Fibroblast of mammary gland (primary cell): ENCODE measurements at regions not wholly inside any gene's neighbourhood (a gene's known extent, or its start where the extent isn't known, plus 50 kb on each side); places are given as distances from the start of the nearest gene placed in this dataset.
A peak's percentile ranks its signal among the peaks of the same experiment; 100 is the strongest.

Experiments used
- DNase-seq: peaks from one replicate; pipeline ENCODE4 v3.0.0-alpha.2; 2010; ENCODE audit warnings: low read depth
- H3K4me3 ChIP-seq: 2 replicates; pipeline ENCODE4 v1.5.1; 2011; ENCODE audit warnings: low read depth, mild to moderate bottlenecking, low read length, moderate library complexity; ENCODE audit not compliant: control insufficient read depth
- CTCF ChIP-seq: conservative IDR thresholded peaks from 2 replicates; pipeline ENCODE4 v1.5.1; 2011; ENCODE audit warnings: low read depth, low read length, inconsistent platforms; ENCODE audit not compliant: control insufficient read depth, insufficient read depth

- no peak overlapping the region for H3K4me3 ChIP-seq
- no peak for TF ChIP-seq CTCF
- peak; percentile 34 for DNase-seq
Measured at GRCh38 chr6:12590901-12591300, 125.7 kb upstream of the PHACTR1 start.

DNA sequence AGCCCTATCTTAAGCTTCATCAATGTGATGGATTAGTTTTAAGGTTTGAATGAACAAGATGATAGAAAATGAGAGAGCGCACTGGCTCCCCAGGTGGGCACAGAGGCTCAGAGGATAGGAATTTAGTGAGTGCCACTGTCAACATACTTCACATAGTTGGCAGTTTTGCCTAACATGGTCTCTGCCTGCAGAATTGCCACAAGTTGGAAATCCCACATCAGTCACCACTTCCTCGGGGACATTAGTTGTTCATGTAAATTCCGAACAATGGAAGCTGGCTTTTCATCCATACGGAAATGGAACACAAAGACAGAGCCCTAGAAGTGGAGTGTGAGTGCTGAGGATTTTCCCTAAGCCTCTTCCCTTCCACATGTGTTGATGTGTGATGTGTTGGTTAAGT, 123.9 kb upstream of the PHACTR1 start:
- TF ChIP-seq CTCF: no peak
- no peak overlapping the region for H3K4me3 ChIP-seq
- no peak for DNase-seq

DNA sequence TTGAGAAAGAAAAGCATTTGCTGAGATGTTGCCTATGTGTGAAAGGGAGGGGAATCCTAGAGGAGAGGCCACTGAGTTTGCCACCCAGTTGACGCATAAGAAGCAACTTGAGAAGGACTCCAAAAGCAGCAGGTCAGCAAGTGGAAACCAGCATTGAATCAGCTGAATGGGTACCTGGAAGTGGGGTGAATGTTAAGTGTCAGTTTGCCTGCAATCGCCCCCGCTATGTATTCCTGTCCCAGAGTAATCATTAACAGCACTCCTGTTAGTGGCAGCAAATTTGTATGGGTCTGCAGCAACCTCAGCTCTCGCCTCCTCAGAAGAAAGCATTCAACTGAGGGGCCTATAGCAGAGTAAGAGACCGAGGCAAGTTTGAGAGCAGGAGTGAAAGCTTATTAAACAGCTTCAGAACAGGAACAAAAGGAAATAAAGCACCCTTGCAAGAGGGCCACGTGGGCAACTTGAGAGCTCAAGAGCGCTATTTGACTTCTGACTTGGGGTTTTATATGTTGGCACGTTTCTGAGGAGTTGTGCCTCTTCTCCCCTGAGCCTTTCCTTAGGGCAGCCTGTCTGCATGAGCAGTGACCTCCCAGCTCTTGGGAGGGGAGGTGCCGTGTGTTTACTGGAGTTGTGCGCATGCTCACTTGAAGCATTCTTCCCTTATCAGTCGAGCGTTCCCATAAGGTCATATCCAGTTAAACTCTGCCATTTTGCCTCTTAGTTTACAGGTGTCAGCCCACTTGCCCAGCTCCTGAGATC, 122.6 kb upstream of the PHACTR1 start:
- TF ChIP-seq CTCF: no peak
- no peak for DNase-seq
- H3K4me3 ChIP-seq: no peak overlapping the region

GRCh38 chr6:12594530-12594893, 122.1 kb upstream of the PHACTR1 start:
- no peak overlapping the region for H3K4me3 ChIP-seq
- DNase-seq: no peak
- TF ChIP-seq CTCF: no peak

DNA sequence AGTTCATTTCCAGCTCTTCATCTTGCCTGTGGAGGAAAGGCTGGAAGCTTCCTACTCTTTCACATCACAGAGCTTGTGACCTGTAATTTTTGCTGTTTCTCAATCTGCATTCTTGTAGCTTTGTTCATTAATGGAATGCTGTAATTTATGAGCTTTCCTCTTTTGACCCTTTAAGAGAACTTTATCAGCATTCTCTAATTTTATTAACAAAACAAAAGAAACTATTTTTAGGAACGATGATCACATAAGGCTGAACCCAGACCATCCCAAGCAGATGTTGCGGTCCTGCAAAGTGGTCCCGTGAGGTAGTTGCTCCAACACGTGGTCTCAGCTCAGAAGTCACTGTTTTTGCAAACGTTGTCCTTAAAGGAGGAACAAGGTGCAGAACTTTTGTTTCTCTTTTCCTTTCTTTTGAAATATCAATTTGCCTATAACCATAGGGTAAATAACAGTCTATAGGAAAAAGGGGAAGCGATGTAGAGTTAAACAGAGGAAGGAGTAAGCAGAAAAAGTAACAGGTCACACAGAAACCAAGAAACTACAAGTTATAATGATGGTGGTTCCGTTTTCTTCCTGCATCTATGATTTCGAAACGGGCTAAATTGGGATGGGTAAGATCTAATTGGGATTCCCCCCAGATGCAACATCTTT, 121.3 kb upstream of the PHACTR1 start:
- TF ChIP-seq CTCF: no peak
- no peak overlapping the region for H3K4me3 ChIP-seq
- peak; percentile 59 for DNase-seq

DNA sequence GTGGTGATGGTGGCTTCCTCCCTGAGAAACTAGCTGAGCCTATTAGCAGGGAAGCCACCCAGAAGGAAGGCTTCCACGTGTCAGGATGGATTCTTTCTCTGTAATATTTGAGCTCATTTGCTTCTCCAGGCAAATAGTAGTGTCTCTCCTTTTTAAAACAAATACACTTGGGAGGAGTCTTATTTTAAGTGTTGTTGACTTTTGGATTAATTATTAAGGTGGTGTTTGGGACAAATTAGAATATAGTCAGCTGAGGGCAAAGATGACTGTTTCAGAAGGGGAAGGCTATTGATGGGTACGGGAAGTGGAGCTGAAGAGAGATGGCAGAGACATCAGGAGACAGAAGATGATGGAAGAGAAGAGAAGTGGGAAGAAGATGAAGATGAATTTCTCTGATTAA, 119.8 kb upstream of the PHACTR1 start:
- TF ChIP-seq CTCF: no peak
- no peak for DNase-seq
- no peak overlapping the region for H3K4me3 ChIP-seq
